Panc1 (cell line): ENCODE measurements at regions not wholly inside any gene's neighbourhood (a gene's known extent, or its start where the extent isn't known, plus 50 kb on each side); places are given as distances from the start of the nearest gene placed in this dataset.

Experiments
- TF ChIP-seq, protein P1 (sequence below), 2 experiments: IDR thresholded peaks; 2 replicates each; pipeline ENCODE4 v1.6.1; 2011 to 2012; ENCODE audit warnings: low read depth in 2 of 2, control low read depth in 1 of 2, low read length in 1 of 2, mild to moderate bottlenecking in 1 of 2, moderate library complexity in 1 of 2; ENCODE audit not compliant: insufficient read depth in 1 of 2
- TF ChIP-seq, protein P2 (sequence below): fragments of 450-650 bp; IDR thresholded peaks from 2 replicates; pipeline ENCODE4 v1.5.1; 2017; ENCODE audit warnings: mild to moderate bottlenecking

DNA sequence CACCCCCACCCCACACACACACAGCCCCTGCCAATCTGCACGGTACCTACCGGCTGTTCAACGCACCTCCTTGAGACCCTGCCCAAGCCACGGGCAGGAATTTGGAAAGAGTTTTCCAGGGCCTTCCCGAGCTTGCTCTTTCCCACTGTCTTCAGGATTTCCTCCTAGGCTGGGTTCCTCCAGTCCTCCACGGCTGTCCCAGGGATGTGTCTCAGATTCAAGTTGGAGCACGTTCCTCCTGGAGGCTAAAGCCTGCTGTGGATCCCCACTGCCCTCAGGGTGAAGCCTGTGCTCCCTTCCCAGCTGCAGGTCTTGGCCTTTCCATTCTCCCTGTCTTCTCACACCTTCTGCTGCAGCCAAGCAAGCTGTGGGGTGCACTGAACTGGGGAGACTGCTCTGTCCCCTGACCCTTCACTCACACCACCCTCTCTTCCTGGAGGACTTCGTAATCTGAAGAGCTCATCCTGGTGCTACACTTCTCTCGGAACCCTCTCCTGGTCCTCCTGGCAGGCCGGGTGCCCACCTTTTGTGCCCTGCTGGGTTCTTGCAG is 54.9 kb upstream of the HS6ST1 start:
- TF ChIP-seq, protein P1, sequence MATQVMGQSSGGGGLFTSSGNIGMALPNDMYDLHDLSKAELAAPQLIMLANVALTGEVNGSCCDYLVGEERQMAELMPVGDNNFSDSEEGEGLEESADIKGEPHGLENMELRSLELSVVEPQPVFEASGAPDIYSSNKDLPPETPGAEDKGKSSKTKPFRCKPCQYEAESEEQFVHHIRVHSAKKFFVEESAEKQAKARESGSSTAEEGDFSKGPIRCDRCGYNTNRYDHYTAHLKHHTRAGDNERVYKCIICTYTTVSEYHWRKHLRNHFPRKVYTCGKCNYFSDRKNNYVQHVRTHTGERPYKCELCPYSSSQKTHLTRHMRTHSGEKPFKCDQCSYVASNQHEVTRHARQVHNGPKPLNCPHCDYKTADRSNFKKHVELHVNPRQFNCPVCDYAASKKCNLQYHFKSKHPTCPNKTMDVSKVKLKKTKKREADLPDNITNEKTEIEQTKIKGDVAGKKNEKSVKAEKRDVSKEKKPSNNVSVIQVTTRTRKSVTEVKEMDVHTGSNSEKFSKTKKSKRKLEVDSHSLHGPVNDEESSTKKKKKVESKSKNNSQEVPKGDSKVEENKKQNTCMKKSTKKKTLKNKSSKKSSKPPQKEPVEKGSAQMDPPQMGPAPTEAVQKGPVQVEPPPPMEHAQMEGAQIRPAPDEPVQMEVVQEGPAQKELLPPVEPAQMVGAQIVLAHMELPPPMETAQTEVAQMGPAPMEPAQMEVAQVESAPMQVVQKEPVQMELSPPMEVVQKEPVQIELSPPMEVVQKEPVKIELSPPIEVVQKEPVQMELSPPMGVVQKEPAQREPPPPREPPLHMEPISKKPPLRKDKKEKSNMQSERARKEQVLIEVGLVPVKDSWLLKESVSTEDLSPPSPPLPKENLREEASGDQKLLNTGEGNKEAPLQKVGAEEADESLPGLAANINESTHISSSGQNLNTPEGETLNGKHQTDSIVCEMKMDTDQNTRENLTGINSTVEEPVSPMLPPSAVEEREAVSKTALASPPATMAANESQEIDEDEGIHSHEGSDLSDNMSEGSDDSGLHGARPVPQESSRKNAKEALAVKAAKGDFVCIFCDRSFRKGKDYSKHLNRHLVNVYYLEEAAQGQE (IDR thresholded peaks at IDR 0.05; ENCODE audit: insufficient read depth in 1 of 2, low read depth in 2 of 2, low read length in 1 of 2): no peak
- TF ChIP-seq, protein P2, sequence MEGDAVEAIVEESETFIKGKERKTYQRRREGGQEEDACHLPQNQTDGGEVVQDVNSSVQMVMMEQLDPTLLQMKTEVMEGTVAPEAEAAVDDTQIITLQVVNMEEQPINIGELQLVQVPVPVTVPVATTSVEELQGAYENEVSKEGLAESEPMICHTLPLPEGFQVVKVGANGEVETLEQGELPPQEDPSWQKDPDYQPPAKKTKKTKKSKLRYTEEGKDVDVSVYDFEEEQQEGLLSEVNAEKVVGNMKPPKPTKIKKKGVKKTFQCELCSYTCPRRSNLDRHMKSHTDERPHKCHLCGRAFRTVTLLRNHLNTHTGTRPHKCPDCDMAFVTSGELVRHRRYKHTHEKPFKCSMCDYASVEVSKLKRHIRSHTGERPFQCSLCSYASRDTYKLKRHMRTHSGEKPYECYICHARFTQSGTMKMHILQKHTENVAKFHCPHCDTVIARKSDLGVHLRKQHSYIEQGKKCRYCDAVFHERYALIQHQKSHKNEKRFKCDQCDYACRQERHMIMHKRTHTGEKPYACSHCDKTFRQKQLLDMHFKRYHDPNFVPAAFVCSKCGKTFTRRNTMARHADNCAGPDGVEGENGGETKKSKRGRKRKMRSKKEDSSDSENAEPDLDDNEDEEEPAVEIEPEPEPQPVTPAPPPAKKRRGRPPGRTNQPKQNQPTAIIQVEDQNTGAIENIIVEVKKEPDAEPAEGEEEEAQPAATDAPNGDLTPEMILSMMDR: no peak
